Effector memory CD8-positive, alpha-beta T cell (primary cell): ENCODE measurements at regions not wholly inside any gene's neighbourhood (a gene's known extent, or its start where the extent isn't known, plus 50 kb on each side); places are given as distances from the start of the nearest gene placed in this dataset.

Source experiments
- ATAC-seq: fragments of 150-1000 bp; cut with Tn5 transposase; replicated peaks from 2 replicates; pipeline ENCODE4 v1.10.0; 2021; ENCODE audit warnings: mild to moderate bottlenecking, moderate library complexity
- DNase-seq, 3 experiments: peaks; one replicate each; pipeline ENCODE4 v3.0.0; 2021
- H3K27ac Mint-ChIP-seq, 2 donors: one replicate each; pipeline ENCODE4 v1.8.0; 2022; ENCODE audit warnings: mild to moderate bottlenecking in 2 of 2, mixed read lengths in 2 of 2, moderate library complexity in 2 of 2
- H3K27me3 Mint-ChIP-seq, 2 donors: one replicate each; pipeline ENCODE4 v1.8.0; 2022; ENCODE audit warnings: mixed read lengths in 2 of 2
- H3K36me3 Mint-ChIP-seq: one replicate; pipeline ENCODE4 v1.8.0; 2022; ENCODE audit warnings: mild to moderate bottlenecking, moderate library complexity, mixed read lengths; ENCODE audit not compliant: insufficient read depth
- H3K4me1 Mint-ChIP-seq, 2 donors: one replicate each; pipeline ENCODE4 v1.8.0; 2022; ENCODE audit warnings: low read depth in 2 of 2, mixed read lengths in 2 of 2
- H3K4me3 Mint-ChIP-seq, 2 donors: one replicate each; pipeline ENCODE4 v1.8.0; 2022; ENCODE audit warnings: mild to moderate bottlenecking in 2 of 2, mixed read lengths in 2 of 2, moderate library complexity in 2 of 2
- H3K9me3 Mint-ChIP-seq, 2 donors: one replicate each; pipeline ENCODE4 v1.8.0; 2022; ENCODE audit warnings: mixed read lengths in 2 of 2

DNA sequence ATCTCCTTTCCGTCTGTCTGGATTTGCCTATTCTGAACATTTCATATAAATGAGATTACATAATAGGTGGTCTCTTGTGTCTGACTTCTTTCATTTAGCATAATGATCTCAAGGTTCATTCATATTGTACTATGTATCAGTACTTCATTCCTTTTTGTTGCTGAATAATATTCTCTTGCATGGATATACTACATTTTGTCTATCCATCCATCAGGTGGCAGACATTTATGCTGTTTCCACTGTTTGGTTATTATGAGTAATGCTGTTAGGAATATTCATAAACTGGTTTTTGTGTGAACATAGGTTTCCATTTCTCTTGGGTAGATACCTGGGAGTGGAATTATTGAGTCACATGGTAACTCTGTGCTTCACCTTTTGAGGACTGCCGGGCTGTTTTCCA, 148.2 kb upstream of the PMEPA1 start:
- H3K9me3 Mint-ChIP-seq: no peaks in the 10 kb centered on the region
- H3K27ac Mint-ChIP-seq: peak overlapping the region in 1 of 2 donors; percentile 80
- H3K27me3 Mint-ChIP-seq: peaks cover 5 to 9% of the 10 kb centered on the region in 2 donors
- peak overlapping the region in 1 of 2 donors; percentile 23 for H3K4me3 Mint-ChIP-seq
- no peaks in the 10 kb centered on the region for H3K36me3 Mint-ChIP-seq
- ATAC-seq (no peak), DNase-seq (no peak)
- H3K4me1 Mint-ChIP-seq: peaks cover 12 to 18% of the 10 kb centered on the region in 2 donors

DNA sequence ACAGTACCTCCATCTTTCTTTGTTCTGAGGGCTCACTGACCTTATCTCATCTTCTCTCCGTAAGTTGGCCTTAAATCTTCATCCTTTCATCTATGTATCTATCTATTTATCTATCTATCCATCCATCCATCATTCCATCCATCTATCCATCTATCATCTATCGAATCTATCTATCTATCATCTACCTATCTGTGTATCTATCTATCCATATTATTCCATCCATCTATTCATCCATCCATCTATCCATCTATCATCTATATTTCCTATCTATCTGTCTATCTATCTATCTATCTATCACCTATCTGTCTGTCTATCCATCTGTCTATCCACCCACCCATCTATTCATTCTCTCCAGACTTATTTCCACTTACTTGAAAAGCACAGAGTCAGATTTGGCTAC, 147.3 kb upstream of the PMEPA1 start:
- no peaks in the 10 kb centered on the region for H3K9me3 Mint-ChIP-seq
- peaks cover 12 to 18% of the 10 kb centered on the region in 2 donors for H3K4me1 Mint-ChIP-seq
- H3K27me3 Mint-ChIP-seq: no peaks in the 10 kb centered on the region
- no peak for DNase-seq
- peak overlapping the region in 1 of 2 donors; percentile 1 for H3K27ac Mint-ChIP-seq
- H3K36me3 Mint-ChIP-seq: no peaks in the 10 kb centered on the region
- ATAC-seq: no peak
- peak overlapping the region in 1 of 2 donors; percentile 5 for H3K4me3 Mint-ChIP-seq

DNA sequence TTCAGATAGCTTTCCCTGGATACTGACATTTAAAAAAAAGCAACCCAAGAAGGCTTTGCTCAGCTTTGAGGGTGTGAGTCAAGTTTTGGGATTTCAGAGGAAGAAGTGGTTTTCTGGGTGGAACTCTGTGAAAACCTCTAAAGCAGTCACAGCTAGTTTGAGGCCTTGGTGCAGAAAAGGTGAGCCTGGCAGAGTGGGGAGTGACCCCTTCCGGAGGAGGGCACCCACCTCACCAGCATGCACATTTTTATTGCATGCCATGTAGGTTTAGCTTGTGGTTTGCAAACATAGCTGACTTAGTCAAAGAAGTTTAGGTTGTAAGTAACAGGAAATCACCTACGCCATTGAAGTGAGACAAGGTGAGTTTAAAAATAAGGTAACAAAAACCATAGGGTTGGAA, 146.8 kb upstream of the PMEPA1 start:
- Mint-ChIP-seq H3K27me3 (no peaks in the 10 kb centered on the region), H3K4me3 (peak overlapping the region in 1 of 2 donors; percentile 5), H3K27ac (peak overlapping the region in 1 of 2 donors; percentile 1), H3K36me3 (no peaks in the 10 kb centered on the region), H3K4me1 (peaks cover 12 to 18% of the 10 kb centered on the region in 2 donors), H3K9me3 (no peaks in the 10 kb centered on the region)
- ATAC-seq (peak; percentile 94), DNase-seq (peak; percentile 12 to 20 (median 16))

DNA sequence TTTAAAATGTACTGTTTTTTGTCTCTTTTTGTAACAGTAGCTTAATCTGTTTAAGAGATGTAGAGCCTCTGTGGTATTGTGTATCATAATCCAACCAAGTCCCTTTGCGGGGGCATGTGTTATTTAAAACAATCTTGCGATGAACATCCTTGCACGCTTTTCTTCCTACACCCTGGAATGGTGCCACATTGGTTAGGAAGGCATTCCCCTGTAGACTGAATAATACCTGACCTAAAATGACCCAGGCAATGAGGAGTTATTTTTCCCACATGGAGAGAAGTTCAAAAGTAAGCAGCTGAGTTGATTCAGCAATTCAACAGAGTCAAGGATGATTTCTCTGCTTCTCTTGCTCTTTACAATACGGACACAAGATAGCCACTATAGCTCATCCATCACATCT, 142.0 kb upstream of the PMEPA1 start:
- H3K4me1 Mint-ChIP-seq: peaks cover 4 to 7% of the 10 kb centered on the region in 2 donors
- no peak overlapping the region for H3K27ac Mint-ChIP-seq
- peaks cover 3% of the 10 kb centered on the region for H3K36me3 Mint-ChIP-seq
- H3K27me3 Mint-ChIP-seq: no peaks in the 10 kb centered on the region
- ATAC-seq (no peak), DNase-seq (no peak)
- no peak overlapping the region for H3K4me3 Mint-ChIP-seq
- no peaks in the 10 kb centered on the region for H3K9me3 Mint-ChIP-seq

DNA sequence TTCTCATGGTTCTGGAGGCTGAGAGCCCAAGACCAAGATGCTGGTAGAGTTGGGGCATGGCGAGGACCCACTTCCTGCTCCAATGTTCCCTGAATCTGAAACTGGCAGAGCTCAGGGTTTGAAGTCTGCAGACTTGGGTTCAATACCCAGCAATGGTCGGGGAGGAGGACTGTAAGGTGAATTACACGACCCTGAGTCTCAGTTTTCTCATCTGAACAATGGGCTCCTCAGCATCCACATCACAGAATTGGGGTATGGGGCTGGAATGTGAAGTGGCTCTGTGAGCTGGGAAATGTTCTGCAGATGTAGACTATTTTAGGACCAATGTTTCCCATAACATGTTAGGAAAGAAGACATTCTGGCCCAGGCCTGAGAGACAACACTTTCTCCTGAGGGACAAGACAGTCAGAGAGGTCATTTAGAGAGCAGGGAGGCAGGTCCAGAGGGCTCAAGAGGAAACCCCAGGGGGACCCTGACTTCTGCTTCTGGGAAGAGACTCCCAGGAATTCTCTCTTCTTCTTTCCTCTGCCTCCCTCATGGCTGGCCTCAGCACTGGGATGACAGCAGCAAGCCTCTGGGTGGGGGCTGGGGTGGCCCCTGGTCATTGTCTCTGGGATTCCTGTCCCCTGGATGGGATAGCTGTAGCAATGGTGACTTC, 141.3 kb upstream of the PMEPA1 start:
- ATAC-seq (no peak), DNase-seq (no peak)
- peaks cover 4% of the 10 kb centered on the region in 2 donors for H3K4me1 Mint-ChIP-seq
- peaks cover 3% of the 10 kb centered on the region for H3K36me3 Mint-ChIP-seq
- no peak overlapping the region for H3K4me3 Mint-ChIP-seq
- H3K27me3 Mint-ChIP-seq: no peaks in the 10 kb centered on the region
- no peak overlapping the region for H3K27ac Mint-ChIP-seq
- no peaks in the 10 kb centered on the region for H3K9me3 Mint-ChIP-seq

DNA sequence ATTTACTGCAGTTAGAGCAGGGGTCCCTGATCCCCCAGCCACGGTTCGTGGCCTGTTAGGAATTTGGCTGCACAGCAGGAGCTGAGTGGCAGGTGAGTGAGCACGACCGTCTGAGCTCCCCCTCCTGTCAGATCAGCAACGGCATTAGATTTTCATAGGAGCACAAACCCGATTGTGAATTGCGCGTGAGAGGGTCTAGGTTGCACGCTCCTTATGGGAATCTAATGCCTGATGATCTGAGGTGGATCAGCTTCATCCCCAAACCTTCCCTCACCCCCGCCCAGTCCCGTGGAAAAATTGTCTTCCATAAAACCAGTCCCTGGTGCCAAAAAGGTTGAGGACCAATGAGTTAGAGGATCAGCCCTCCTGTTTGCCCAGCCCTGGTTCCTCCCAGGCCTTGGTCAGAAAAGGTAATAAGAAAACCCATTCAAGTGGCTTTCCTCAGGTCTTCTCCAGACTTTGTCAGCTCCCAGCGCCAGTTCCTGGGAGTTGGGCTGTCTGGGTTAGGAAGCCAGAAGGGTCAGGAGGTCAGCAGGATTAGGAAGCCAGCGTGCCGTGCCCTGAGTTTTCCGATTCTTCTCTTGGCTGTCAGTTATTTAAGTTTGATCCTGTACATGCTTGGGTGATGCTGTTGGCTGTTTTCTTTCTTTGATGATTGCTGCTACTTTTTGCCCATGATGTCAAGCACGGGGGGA, 139.9 kb upstream of the PMEPA1 start:
- peaks cover 0 to 11% of the 10 kb centered on the region in 2 donors for H3K27me3 Mint-ChIP-seq
- no peak overlapping the region for H3K27ac Mint-ChIP-seq
- H3K4me3 Mint-ChIP-seq: no peak overlapping the region
- H3K36me3 Mint-ChIP-seq: peaks cover 3% of the 10 kb centered on the region
- H3K9me3 Mint-ChIP-seq: no peaks in the 10 kb centered on the region
- ATAC-seq (no peak), DNase-seq (no peak)
- peaks cover 3 to 5% of the 10 kb centered on the region in 2 donors for H3K4me1 Mint-ChIP-seq

DNA sequence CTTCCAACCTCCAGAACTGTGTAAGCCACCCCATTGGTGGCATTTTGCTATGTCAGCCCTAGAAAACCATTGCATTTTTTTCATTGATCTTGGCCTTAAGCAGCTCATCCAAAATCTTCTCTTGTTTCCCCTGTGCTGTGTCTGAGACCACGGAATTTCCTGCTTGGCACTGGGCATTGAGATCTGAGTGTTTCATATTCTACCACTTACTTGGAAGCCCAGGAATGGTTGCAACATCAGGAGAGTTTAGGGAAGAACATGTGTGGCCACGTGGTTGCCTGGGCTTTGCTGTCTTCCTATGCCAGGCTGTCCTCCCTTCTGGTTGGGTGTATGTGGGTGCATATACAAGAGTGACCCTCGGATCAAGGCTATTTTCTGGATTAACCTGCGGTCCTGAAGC, 139.3 kb upstream of the PMEPA1 start:
- no peak for DNase-seq
- Mint-ChIP-seq H3K4me3 (no peak overlapping the region), H3K27me3 (peaks cover 0 to 11% of the 10 kb centered on the region in 2 donors), H3K4me1 (peaks cover 3 to 5% of the 10 kb centered on the region in 2 donors), H3K9me3 (no peaks in the 10 kb centered on the region), H3K27ac (no peak overlapping the region), H3K36me3 (peaks cover 3% of the 10 kb centered on the region)
- ATAC-seq: no peak

DNA sequence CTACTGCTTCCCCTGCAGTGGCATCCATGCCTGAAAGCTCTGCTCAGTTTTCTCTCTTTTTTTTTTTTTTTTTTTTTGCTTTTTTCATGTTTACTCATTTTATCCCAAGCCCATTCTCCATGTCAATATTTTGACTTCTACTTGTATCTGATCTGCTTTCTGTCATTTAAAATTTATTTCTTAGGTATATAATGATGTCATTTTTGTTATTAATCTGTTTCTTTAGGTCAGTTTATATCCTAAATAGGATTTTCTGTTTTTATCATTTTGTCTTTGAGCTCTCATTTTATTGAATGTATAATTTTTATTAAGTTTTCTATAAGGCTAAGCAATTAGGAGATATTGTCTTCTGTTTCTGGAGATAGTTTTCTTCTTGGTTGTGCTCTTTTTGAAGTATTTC, 138.5 kb upstream of the PMEPA1 start:
- Mint-ChIP-seq H3K4me1 (peaks cover 3 to 5% of the 10 kb centered on the region in 2 donors), H3K4me3 (no peak overlapping the region), H3K27ac (peak overlapping the region in 1 of 2 donors; percentile 8), H3K9me3 (no peaks in the 10 kb centered on the region), H3K27me3 (peaks cover 0 to 11% of the 10 kb centered on the region in 2 donors), H3K36me3 (peaks cover 3% of the 10 kb centered on the region)
- DNase-seq (no peak), ATAC-seq (no peak)

DNA sequence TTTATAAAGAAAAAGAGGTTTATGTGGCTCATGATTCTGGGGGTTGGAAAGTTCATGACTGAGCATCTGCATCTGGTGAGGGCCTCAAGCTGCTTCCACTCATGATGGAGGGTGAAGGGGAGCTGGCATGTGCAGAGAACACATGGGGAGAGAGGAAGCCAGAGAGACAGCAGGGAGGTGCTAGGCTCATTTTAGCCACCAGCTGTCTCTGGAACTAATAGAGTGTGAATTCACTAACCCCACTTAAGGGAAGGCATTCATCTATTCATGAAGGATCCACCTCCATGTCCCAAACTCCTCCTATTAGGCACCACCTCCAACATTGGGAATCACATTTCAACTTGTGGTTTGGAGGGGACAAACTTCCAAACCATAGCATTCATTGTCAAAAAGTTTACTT, 137.3 kb upstream of the PMEPA1 start:
- DNase-seq (no peak), ATAC-seq (no peak)
- H3K27ac Mint-ChIP-seq: no peak overlapping the region
- H3K4me1 Mint-ChIP-seq: peaks cover 4 to 5% of the 10 kb centered on the region in 2 donors
- peaks cover 3% of the 10 kb centered on the region for H3K36me3 Mint-ChIP-seq
- no peaks in the 10 kb centered on the region for H3K9me3 Mint-ChIP-seq
- H3K27me3 Mint-ChIP-seq: peaks cover 0 to 11% of the 10 kb centered on the region in 2 donors
- no peak overlapping the region for H3K4me3 Mint-ChIP-seq

DNA sequence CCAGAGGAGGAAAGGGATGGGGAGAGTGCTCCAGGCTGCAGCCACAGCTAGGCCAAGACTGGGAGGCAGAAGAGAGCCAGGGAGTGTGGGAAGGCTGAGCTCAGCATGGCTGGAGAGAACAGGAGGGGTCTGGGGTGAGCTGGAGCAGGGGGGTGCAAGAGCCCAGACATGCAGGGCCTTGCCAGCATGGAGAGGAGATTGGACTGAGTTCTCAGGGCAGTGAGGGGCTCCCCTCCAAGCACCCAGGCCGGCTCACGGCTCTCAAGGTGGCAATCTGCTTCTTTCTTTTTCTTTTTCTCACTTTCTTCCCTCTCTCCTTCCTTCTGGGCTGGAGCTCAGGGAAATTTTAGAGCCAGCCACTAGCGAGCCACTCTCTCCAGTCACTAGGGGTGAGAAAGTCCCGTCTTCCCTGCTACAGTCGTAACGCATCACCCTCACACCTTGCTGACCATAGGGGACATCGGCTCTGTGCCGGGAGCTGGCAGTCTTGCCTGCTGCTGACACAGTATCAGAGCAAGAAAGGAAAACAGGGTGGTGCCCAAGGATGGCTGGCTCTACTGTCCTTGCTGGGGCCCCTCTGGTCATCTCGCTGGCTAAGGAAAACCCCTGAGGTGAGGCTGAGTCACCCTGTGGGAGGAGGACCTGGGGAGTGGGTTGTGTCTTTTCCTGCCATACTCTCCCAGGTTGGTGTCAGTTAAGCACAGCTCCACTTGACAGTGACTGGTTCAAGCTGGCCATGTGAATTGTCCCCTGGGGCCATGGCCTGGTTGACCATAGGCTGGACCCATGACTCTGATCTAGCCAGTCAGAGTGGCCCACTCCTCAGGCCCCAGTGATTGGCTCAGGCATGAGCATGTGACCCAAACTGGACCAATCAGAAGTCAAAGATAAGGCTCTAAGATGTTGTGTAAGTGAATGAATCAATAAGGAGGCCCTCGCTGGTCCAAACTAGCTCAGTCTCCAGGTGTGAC, 135.1 kb upstream of the PMEPA1 start:
- Mint-ChIP-seq H3K27ac (peak overlapping the region in 1 of 2 donors; percentile 38), H3K9me3 (no peaks in the 10 kb centered on the region), H3K4me3 (no peak overlapping the region), H3K4me1 (peaks cover 4 to 5% of the 10 kb centered on the region in 2 donors), H3K36me3 (no peaks in the 10 kb centered on the region), H3K27me3 (peaks cover 0 to 19% of the 10 kb centered on the region in 2 donors)
- ATAC-seq (no peak), DNase-seq (no peak)

DNA sequence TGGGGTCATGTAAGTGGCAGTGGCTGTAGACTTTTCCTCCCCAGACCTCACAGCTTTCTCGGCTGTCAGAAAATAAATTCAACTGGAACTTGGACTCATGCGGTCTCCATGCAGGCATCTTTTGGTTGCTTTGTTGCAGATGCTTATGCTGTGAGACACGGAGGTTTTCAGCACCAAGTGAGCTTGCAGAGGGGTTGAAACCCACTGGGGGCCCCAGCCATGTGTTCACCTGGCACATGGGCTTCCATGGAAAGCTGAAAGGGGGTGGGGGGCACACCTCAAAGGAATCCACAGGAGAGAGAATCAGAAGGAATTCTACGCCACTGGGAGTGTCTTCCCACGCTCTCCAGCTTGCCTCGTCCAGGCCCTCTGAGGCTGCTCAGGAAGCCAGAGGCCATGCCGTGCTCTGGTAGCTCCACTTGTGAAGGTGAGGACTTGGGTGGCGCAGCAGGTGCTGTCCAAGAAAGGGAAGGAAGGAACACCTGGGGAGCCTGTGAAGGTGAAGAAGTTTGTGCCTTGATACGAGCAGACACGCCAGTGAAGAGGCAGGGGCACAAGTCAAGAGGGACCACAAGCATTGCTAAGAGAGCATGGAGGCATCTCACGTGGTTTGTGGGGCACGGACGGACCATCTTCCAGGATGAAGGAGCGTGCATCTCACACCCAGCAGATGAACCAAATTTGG, 134.3 kb upstream of the PMEPA1 start:
- Mint-ChIP-seq H3K9me3 (no peaks in the 10 kb centered on the region), H3K27me3 (peaks cover 0 to 19% of the 10 kb centered on the region in 2 donors), H3K27ac (peak overlapping the region in 1 of 2 donors; percentile 44), H3K4me1 (peaks cover 4 to 5% of the 10 kb centered on the region in 2 donors), H3K36me3 (no peaks in the 10 kb centered on the region), H3K4me3 (no peak overlapping the region)
- ATAC-seq: no peak
- DNase-seq: no peak

DNA sequence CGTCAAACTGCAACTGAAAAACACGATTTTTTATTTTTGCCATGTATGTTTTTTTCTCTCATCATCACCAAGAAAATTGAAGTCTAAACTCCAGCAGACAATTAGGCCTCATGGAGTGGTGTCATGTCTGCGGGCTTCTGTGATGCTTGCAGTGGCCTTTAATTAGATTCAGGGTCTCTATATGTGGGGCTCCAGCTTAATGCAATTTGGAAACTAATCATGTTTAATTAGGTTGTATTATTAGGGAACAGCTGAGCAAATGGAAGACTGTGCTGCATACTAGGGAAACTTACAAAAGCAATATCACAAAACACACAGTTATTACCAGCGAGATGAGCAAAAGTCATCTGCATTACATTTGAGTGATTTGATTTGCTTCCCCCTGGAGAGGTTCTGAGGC, 132.9 kb upstream of the PMEPA1 start:
- H3K27ac Mint-ChIP-seq: no peak overlapping the region
- no peak for DNase-seq
- no peak overlapping the region for H3K4me3 Mint-ChIP-seq
- H3K36me3 Mint-ChIP-seq: no peaks in the 10 kb centered on the region
- peaks cover 0 to 19% of the 10 kb centered on the region in 2 donors for H3K27me3 Mint-ChIP-seq
- no peak for ATAC-seq
- no peaks in the 10 kb centered on the region for H3K9me3 Mint-ChIP-seq
- peaks cover 4 to 5% of the 10 kb centered on the region in 2 donors for H3K4me1 Mint-ChIP-seq
